Parathyroid adenoma (tissue), 2 donors: ENCODE measurements at regions not wholly inside any gene's neighbourhood (a gene's known extent, or its start where the extent isn't known, plus 50 kb on each side); places are given as distances from the start of the nearest gene placed in this dataset.

Experiments
- H2AFZ ChIP-seq: fragments of 300-600 bp; sonication (generic); one replicate; pipeline ENCODE4 v1.7.0; 2017; ENCODE audit warnings: antibody characterized with exemption, mild to moderate bottlenecking
- H3K27ac ChIP-seq: fragments of 300-600 bp; sonication (generic); one replicate; pipeline ENCODE4 v1.7.0; 2017
- H3K27me3 ChIP-seq: fragments of 300-600 bp; sonication (generic); one replicate; pipeline ENCODE4 v1.7.0; 2017; ENCODE audit warnings: low read length; ENCODE audit not compliant: control insufficient read depth, insufficient read depth
- H3K36me3 ChIP-seq: fragments of 300-600 bp; sonication (generic); one replicate; pipeline ENCODE4 v1.7.0; 2017; ENCODE audit warnings: low read length; ENCODE audit not compliant: control insufficient read depth, insufficient read depth
- H3K4me1 ChIP-seq: fragments of 300-600 bp; sonication (generic); one replicate; pipeline ENCODE4 v1.7.0; 2017; ENCODE audit warnings: control low read depth
- H3K4me2 ChIP-seq: fragments of 300-600 bp; sonication (generic); one replicate; pipeline ENCODE4 v1.7.0; 2017; ENCODE audit warnings: low read length
- H3K4me3 ChIP-seq: fragments of 300-600 bp; sonication (generic); one replicate; pipeline ENCODE4 v1.7.0; 2017; ENCODE audit warnings: low read depth, low read length
- H3K79me2 ChIP-seq: fragments of 300-600 bp; sonication (generic); one replicate; pipeline ENCODE4 v1.7.0; 2017; ENCODE audit warnings: control low read depth
- H3K9ac ChIP-seq: fragments of 300-600 bp; sonication (generic); one replicate; pipeline ENCODE4 v1.7.0; 2017; ENCODE audit warnings: mild to moderate bottlenecking
- H3K9me3 ChIP-seq: fragments of 300-600 bp; sonication (generic); one replicate; pipeline ENCODE4 v1.7.0; 2017; ENCODE audit warnings: low read length; ENCODE audit not compliant: control insufficient read depth
- TF ChIP-seq, protein P1 (sequence below): fragments of 300-600 bp; sonication (generic); IDR thresholded peaks from one replicate; pipeline ENCODE4 v1.7.0; 2017; ENCODE audit warnings: antibody characterized with exemption, mild to moderate bottlenecking
- donor health status: primary hyperparathyroidism.

DNA sequence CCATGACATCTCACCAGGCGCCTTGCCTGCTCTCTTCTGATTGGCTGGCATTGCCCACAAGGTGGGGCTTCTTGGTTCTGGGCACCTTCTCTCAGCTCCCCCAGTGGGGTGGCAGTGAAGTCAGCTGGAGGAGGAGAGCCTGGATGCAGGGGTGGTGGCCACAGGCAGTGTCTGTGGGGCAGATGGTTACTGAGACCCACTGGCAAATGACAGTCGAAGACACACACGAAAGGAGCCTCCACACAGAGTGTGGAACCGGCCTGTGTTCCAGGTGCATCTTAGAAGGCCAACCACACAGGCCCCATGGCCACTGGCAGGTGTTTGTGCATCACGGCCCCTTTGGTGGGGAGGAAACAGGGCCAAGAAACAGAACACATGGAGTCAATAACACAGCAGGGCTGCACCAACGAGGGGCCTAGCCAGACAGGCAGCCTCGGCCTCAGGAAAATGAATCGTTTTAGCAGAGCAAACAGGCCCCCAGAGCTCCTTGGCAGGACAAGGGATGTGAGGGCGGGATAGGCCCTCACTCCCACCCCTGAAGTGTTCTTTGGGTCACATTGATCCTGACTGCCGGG, 683.4 kb downstream of the TBC1D22A start:
- no peaks in the 10 kb centered on the region for H3K9me3 ChIP-seq
- H3K36me3 ChIP-seq, result no peaks in the 10 kb centered on the region
- no peaks in the 10 kb centered on the region for H3K79me2 ChIP-seq
- no peak overlapping the region for H3K27ac ChIP-seq
- no peaks in the 10 kb centered on the region for H3K4me1 ChIP-seq
- H3K9ac ChIP-seq, result no peak overlapping the region
- no peak overlapping the region for H2AFZ ChIP-seq
- H3K27me3 ChIP-seq, result no peaks in the 10 kb centered on the region
- TF ChIP-seq, protein P1, sequence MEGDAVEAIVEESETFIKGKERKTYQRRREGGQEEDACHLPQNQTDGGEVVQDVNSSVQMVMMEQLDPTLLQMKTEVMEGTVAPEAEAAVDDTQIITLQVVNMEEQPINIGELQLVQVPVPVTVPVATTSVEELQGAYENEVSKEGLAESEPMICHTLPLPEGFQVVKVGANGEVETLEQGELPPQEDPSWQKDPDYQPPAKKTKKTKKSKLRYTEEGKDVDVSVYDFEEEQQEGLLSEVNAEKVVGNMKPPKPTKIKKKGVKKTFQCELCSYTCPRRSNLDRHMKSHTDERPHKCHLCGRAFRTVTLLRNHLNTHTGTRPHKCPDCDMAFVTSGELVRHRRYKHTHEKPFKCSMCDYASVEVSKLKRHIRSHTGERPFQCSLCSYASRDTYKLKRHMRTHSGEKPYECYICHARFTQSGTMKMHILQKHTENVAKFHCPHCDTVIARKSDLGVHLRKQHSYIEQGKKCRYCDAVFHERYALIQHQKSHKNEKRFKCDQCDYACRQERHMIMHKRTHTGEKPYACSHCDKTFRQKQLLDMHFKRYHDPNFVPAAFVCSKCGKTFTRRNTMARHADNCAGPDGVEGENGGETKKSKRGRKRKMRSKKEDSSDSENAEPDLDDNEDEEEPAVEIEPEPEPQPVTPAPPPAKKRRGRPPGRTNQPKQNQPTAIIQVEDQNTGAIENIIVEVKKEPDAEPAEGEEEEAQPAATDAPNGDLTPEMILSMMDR, result no peak
- no peak overlapping the region for H3K4me2 ChIP-seq
- no peak overlapping the region for H3K4me3 ChIP-seq

DNA sequence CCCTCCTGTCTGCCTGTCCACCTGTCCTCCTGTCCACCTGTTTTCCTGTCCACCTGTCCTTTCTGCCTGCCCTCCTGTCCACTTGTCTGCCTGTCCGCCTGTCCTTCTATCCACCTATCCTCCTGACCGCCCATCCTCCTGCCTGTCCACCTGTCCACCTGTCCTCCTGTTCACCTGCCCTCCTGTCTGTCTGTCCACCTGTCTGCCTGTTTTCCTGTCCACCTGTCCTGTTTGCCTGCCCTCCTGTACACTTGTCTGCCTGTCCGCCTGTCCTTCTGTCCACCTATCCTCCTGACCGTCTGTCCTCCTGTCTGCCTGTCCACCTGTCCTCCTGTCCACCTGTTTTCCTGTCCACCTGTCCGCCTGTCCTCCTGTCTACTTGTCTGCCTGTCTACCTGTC, 682.8 kb downstream of the TBC1D22A start:
- TF ChIP-seq, protein P1, result no peak
- no peaks in the 10 kb centered on the region for H3K79me2 ChIP-seq

DNA sequence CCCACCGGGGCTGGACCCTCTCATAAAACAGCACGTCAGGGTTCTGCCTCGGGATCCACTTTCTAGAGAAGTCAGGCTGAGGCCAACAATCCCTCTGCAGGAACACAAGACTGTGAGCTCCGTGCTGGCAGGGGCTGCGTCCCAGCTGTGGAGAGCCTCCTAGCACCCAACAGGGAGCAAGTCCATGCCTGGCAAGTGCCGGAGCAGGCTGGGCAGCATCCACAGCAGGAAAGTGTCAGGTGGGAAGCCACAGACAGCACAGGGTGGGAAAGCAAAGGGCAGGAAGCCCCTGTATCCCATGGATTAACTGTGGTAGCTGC, 682.3 kb downstream of the TBC1D22A start:
- TF ChIP-seq, protein P1, result no peak
- no peaks in the 10 kb centered on the region for H3K9me3 ChIP-seq

More for the DNA sequence above, 682.8 kb downstream of the TBC1D22A start:
- no peaks in the 10 kb centered on the region for H3K36me3 ChIP-seq
- H3K4me2 ChIP-seq, result no peak overlapping the region
- no peak overlapping the region for H2AFZ ChIP-seq
- H3K9ac ChIP-seq, result no peak overlapping the region
- no peaks in the 10 kb centered on the region for H3K4me1 ChIP-seq
- H3K27me3 ChIP-seq, result no peaks in the 10 kb centered on the region
- H3K27ac ChIP-seq, result no peak overlapping the region
- H3K9me3 ChIP-seq, result no peaks in the 10 kb centered on the region
- no peak overlapping the region for H3K4me3 ChIP-seq

DNA sequence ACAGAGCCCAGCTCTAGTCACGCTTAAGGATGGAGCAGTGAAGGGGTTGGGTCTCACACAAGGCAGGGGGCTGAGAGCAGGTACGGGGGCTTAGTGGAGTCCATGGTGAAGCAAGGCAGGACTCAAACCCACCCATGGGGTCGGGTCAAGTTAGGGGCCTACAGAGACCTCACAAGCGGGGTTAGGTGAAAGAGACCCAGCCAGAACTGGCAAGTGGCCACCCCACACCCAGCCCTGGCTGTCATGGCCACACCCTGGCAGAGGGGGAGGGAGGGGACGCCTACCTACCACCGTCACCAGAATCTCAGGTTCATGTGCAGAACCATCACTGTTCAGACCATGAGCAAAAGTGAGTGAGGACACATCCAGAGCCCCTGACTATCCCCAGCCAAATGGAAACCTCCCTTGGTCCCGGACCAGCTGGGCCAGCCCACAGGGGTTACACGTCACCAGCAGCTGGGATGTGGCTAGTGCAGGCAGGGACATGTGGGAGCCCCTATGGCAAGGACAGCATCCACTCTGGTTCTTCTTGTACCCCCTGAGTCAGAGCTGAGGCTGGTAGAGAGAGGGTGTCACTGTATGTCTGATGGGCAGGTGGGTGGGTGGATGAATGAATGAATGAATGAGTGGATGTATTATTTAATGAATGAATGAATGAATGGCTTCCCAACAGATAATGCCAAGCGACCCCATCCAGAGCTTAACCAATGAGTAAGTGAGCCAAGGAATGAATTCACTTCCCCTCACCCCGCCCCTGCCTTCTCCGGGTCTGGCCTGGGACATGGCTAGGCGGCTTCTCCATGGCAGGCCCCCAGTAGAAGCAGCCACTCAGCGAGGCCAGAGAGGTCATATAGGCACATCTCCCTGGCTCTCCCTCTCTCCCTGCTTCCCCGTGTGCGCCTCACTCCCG, 681.6 kb downstream of the TBC1D22A start:
- Histone ChIP-seq H3K4me1 (no peaks in the 10 kb centered on the region), H3K27ac (no peak overlapping the region), H3K36me3 (no peaks in the 10 kb centered on the region), H3K79me2 (no peaks in the 10 kb centered on the region), H3K9me3 (no peaks in the 10 kb centered on the region), H2AFZ (no peak overlapping the region), H3K4me3 (no peak overlapping the region), H3K4me2 (no peak overlapping the region), H3K9ac (no peak overlapping the region), H3K27me3 (no peaks in the 10 kb centered on the region)
- TF ChIP-seq, protein P1, result no peak

More for the DNA sequence above, 682.3 kb downstream of the TBC1D22A start:
- no peak overlapping the region for H3K4me3 ChIP-seq
- H3K4me2 ChIP-seq, result no peak overlapping the region
- no peak overlapping the region for H3K9ac ChIP-seq
- no peaks in the 10 kb centered on the region for H3K4me1 ChIP-seq
- H3K27me3 ChIP-seq, result no peaks in the 10 kb centered on the region
- H3K27ac ChIP-seq, result no peak overlapping the region
- H2AFZ ChIP-seq, result no peak overlapping the region
- H3K79me2 ChIP-seq, result no peaks in the 10 kb centered on the region
- no peaks in the 10 kb centered on the region for H3K36me3 ChIP-seq
